ENCODE measurements at regions not wholly inside any gene's neighbourhood (a gene's known extent, or its start where the extent isn't known, plus 50 kb on each side); places are given as distances from the start of the nearest gene placed in this dataset.

- DNase-seq (ENCODE audit: low read depth): no peak
- no peak overlapping the region for H3K4me3 ChIP-seq (ENCODE audit: low read depth, low read length)
- TF ChIP-seq CTCF (IDR thresholded peaks at IDR 0.05; ENCODE audit: insufficient read depth, low read depth, low read length): no peak
Measured at GRCh38 chr7:110257673-110258072, 833.3 kb upstream of the LRRN3 start.

DNA sequence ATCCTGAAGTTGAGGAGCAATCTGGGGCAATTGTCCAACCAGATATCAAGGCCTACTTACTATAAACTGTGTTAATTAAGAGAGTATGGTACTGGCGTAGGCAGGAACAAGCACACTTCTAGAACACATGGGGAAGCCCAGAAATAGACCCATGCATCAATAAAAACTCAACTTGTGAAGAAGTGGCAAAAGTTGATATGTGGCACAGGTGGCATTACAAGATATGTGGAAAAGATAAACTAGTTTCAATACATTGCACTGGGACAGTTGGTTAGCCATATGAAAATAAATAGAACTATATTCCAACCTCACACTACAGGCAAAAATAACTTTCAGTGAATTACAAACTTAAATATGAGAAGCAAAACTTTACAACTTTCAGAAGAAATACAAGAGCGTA, 828.7 kb upstream of the LRRN3 start:
- no peak overlapping the region for H3K4me3 ChIP-seq (ENCODE audit: low read depth, low read length)
- no peak for TF ChIP-seq CTCF (IDR thresholded peaks at IDR 0.05; ENCODE audit: insufficient read depth, low read depth, low read length)
- DNase-seq (ENCODE audit: low read depth): no peak

DNA sequence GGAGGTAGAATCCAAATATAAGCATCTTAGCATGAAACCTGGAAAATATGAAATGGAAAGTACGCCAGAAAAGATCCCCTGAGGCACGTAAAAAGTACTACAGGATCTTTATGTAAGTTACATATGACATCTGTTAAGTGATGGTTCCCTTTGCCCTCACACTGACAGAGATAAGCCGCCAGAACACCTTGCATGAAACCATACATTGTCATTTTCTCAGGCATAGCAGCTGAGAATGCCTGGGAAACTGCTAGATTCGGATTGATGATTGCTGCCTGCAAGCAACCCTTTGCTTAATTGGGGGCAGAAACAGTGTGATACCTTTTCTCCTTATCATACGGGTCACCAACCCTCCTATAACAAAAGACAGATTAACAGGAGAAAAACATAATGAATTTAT, 826.6 kb upstream of the LRRN3 start:
- DNase-seq (ENCODE audit: low read depth): no peak
- H3K4me3 ChIP-seq (ENCODE audit: low read depth, low read length): no peak overlapping the region
- TF ChIP-seq CTCF (IDR thresholded peaks at IDR 0.05; ENCODE audit: insufficient read depth, low read depth, low read length): no peak

DNA sequence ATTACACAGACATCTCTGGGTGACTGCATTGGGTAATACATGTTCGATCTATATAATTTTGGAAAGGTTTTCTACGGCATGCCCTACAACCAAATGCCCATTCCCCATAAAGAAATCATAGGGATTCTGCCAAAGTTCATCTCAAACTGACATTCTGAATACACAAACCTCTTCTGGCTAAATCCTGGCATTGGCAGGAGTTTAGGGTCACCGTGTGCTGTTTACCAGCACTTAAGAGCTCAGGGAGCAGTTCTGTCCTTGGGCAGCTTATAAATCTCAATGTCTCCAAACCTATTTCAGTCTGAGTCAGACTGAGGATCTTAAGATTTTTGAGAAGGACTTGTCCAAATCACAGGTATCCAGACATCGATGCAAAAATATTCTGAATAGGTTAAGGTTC, 809.6 kb upstream of the LRRN3 start:
- DNase-seq (ENCODE audit: low read depth): no peak
- TF ChIP-seq CTCF (IDR thresholded peaks at IDR 0.05; ENCODE audit: insufficient read depth, low read depth, low read length): no peak
- no peak overlapping the region for H3K4me3 ChIP-seq (ENCODE audit: low read depth, low read length)

DNA sequence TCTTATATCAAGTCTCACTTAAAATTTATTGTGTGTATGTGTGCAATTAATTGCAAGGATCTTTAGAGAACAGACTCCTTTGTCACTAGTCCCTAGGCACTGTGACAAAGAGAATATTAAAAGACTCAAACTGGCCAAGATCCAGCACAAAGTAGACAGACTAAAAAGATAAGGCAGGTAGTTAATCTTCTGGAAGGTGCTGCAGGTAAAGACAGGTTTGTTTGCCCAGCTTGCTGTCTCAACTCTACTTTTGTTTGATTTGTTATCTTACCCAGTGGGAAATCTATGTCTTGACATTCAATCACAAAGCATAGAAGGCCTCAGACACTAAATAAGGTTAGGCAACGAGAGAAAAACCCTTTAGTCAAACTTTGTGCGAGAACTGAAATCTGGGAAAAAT, 807.9 kb upstream of the LRRN3 start:
- no peak for DNase-seq (ENCODE audit: low read depth)

DNA sequence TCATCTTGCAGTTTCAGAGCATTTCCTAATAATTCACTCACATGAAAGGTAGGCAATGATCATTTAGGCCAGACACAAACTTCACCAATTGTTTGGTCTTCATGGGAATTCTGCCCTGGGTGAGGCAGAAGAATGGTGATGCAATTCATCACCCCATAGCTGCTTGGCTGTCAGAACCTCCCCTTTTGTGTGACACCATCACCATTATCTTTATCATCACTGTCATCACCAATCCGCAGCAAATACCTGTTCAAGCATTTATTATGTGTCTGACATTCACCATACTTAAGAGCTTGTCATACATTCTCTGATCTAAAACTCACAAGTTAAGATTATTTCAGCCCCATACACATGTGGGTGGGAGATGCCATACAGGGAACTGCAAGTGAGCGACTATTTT, 799.5 kb upstream of the LRRN3 start:
- H3K4me3 ChIP-seq (ENCODE audit: low read depth, low read length): no peak overlapping the region
- no peak for DNase-seq (ENCODE audit: low read depth)
- no peak for TF ChIP-seq CTCF (IDR thresholded peaks at IDR 0.05; ENCODE audit: insufficient read depth, low read depth, low read length)

More for the DNA sequence above, 807.9 kb upstream of the LRRN3 start:
- no peak for TF ChIP-seq CTCF (IDR thresholded peaks at IDR 0.05; ENCODE audit: insufficient read depth, low read depth, low read length)
- H3K4me3 ChIP-seq (ENCODE audit: low read depth, low read length): no peak overlapping the region

DNA sequence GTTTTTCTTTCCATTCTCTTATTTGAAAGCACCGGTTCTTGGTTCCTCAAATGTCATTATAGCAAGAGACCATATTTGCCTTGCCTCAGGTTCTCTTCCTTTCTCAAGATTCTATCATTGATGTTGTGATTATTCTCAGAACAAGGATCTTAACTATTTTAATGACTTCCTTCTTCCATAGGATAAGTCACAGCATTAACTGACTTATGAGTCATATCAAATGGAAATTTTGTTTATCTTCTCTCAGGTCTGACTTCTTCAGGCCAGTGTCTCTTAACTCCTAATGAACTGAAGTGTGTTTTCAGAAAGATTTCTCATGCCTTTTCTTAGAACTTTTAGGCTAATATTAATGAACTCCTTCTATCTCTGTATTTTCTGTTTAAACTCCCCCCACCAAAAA, 794.6 kb upstream of the LRRN3 start:
- H3K4me3 ChIP-seq (ENCODE audit: low read depth, low read length): no peak overlapping the region
- DNase-seq (ENCODE audit: low read depth): no peak
- no peak for TF ChIP-seq CTCF (IDR thresholded peaks at IDR 0.05; ENCODE audit: insufficient read depth, low read depth, low read length)
